GM12801 (cell line): ENCODE measurements at regions not wholly inside any gene's neighbourhood (a gene's known extent, or its start where the extent isn't known, plus 50 kb on each side); places are given as distances from the start of the nearest gene placed in this dataset.

ENCODE experiments used
- TF ChIP-seq, protein P1 (sequence below): IDR thresholded peaks from one replicate; pipeline ENCODE4 v1.5.1; 2011; ENCODE audit warnings: control low read depth; ENCODE audit not compliant: insufficient read length; ENCODE audit errors: extremely low read depth

DNA sequence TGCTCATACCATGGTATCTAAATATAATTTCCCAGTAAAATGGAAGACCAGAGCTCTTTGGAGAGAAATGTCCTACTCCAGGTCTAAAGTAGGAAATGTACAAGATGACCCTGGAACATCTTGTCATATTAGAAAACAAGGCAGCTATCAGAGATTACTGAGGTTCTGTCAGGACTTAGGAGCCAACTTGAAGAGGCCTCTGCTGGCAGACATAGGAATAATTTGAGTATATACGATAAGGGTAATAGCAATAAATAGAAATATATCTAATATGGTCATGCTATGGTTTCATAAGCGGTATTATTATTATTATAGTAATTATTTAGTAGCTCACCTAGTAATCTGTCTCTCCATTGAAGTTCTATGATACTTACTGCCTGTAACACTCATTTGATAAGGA, 224.2 kb downstream of the SOX2 start:
- TF ChIP-seq, protein P1, sequence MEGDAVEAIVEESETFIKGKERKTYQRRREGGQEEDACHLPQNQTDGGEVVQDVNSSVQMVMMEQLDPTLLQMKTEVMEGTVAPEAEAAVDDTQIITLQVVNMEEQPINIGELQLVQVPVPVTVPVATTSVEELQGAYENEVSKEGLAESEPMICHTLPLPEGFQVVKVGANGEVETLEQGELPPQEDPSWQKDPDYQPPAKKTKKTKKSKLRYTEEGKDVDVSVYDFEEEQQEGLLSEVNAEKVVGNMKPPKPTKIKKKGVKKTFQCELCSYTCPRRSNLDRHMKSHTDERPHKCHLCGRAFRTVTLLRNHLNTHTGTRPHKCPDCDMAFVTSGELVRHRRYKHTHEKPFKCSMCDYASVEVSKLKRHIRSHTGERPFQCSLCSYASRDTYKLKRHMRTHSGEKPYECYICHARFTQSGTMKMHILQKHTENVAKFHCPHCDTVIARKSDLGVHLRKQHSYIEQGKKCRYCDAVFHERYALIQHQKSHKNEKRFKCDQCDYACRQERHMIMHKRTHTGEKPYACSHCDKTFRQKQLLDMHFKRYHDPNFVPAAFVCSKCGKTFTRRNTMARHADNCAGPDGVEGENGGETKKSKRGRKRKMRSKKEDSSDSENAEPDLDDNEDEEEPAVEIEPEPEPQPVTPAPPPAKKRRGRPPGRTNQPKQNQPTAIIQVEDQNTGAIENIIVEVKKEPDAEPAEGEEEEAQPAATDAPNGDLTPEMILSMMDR, result no peak

DNA sequence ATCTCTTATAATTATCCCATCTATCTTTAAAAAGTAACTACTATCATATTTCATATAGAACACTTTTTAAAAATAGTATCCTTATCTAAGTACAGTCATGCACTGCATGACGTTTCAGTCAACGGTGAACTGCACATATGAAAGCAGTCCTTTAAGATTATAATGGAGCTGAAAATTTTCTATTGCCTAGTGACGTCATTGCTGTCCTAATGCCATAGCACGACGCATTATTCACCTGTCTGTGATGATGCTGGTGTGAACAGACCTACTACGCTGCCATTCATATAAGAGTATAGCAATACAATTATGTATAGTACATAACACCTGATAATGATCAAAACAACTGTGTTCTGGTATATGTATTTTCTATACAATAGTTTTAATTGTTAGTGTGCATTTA, 225.0 kb downstream of the SOX2 start:
- TF ChIP-seq, protein P1, result no peak

DNA sequence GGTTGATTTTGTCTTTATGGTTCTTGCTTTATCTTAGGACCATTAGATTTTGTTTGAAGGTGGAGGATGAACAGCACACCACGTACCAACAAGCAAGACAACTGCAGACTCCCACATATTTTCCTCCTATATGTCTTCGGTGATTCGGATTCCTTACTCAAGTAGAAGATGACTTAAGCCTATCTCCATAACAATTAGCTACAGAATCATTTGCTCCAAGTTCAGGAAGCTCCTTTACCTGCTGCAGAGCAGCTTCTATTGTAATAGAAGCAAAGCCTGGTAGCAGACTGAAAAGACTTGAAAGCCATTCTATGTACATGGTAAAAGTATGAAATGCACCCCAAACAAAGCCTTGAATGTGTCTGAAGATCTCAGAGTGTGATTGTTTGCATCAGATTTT, 229.0 kb downstream of the SOX2 start:
- TF ChIP-seq, protein P1, result no peak

DNA sequence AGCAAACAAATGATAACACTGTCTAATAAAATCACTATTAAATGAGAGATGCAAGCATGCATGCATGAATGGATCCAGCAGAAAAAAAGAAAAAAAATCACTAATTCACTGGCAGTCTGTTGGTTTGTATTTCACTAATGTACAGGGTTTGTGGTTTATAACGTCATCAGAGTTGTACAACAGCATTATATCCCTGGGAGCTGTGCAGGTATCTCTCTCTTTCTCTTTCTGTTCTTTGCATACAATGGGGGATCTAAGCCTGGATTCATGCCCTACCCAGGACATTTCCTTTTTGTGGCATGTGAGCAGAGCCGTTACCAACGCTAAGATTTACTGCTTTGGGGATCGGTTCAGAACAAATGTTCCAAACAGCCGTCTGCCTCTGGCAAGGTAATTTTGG, 229.5 kb downstream of the SOX2 start:
- TF ChIP-seq, protein P1, result no peak

DNA sequence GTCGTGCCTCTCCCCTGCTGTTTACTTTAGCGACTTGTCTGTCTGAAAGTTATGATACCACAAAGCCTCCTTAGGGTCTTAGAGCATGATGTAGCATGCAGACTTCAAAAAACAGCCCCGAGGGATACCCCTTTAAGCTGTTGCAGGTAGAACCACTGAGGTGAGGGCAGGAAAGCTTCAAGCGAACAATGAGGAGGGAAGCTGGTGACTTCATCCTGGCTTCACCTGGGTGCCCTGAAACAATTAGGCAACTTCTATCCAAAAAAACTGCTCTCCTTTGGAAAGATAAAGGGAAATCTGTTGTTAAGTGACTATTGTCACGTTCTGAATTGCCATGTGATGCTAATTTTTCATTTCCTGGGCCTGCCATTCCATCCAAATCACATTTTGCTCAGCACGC, 231.6 kb downstream of the SOX2 start:
- TF ChIP-seq, protein P1, result no peak

DNA sequence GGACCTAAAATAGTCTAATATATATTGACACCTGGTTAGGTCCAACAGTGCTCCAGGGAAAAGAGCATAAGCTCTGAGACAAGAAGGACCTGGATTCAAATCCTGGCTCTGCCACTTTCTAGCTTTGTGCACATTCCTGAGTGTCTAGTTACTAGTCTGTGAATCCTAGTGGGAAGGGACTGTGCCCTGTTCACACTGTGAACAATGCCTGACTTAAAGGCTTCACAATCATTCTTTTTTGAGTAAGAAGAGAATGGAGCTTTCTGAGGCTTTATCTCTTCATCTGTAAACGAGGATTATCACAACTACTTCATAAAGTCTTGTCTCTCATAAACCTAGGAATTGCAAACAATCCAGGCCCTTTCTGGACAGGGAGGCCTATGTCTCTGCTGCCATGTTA, 235.9 kb downstream of the SOX2 start:
- TF ChIP-seq, protein P1, result no peak

DNA sequence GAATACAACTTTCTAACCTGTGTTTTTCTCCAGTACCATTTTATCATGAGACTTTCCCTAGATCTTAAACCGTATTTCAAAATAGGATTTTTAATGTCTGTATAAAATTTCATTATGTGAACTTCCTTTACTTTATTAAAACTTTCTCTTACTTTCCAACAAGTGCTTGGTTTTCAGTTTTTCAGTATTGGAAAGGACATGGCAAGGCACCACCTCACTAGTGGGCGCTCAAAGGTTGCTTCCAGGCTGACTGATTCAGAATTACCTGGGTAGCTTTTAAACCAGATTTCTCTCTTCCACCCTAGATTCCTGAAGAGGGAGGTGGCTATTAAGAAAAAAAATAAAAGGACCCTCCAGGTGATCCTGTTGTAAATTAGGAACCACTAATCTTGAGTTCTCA, 236.6 kb downstream of the SOX2 start:
- TF ChIP-seq, protein P1, result no peak

DNA sequence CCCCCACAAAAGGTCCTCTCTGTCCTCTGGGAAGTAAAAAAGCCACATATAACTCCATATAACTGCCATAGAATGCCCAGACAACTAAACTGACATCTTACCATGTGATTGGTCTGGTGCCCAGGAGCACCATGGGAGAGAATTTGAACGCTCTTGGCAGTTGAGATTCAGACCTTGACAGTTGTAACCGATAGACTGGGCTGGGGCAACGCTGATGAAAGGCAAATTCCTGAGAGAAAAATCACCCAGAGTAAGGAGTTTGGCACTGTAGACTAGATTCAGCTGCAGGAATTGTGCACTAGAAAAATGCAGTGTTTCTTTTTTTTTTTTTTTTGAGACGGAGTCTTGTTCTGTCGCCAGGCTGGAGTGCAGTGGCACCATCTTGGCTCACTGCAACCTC, 240.5 kb downstream of the SOX2 start:
- TF ChIP-seq, protein P1, result no peak
